ENCODE measurements at regions not wholly inside any gene's neighbourhood (a gene's known extent, or its start where the extent isn't known, plus 50 kb on each side); places are given as distances from the start of the nearest gene placed in this dataset.

- Histone ChIP-seq H3K27ac (no peak overlapping the region), H3K9me3 (no peaks in the 10 kb centered on the region), H3K4me3 (no peak overlapping the region), H3K36me3 (no peaks in the 10 kb centered on the region), H3K4me1 (ENCODE audit: control insufficient read depth in 1 of 2, low read depth in 2 of 2) (no peaks in the 10 kb centered on the region), H3K27me3 (replicated peaks; ENCODE audit: insufficient read depth) (no peaks in the 10 kb centered on the region)
- no peak for TF ChIP-seq CTCF (IDR thresholded peaks at IDR 0.05)
- ATAC-seq (ENCODE audit: insufficient number of reproducible peaks, low FRiP score, low read depth) (no peak), DNase-seq (ENCODE audit: low spot score) (no peak)
Measured at GRCh38 chr2:60219536-60219935, 333.9 kb downstream of the BCL11A start.

GRCh38 chr2:60216452-60216995, 336.9 kb downstream of the BCL11A start:
- Histone ChIP-seq H3K27me3 (replicated peaks; ENCODE audit: insufficient read depth) (no peaks in the 10 kb centered on the region), H3K9me3 (no peaks in the 10 kb centered on the region), H3K4me3 (no peak overlapping the region), H3K27ac (no peak overlapping the region), H3K36me3 (no peaks in the 10 kb centered on the region), H3K4me1 (ENCODE audit: control insufficient read depth in 1 of 2, low read depth in 2 of 2) (no peaks in the 10 kb centered on the region)
- ATAC-seq (ENCODE audit: insufficient number of reproducible peaks, low FRiP score, low read depth) (no peak), DNase-seq (ENCODE audit: low spot score) (no peak)
- no peak for TF ChIP-seq CTCF (IDR thresholded peaks at IDR 0.05)

- no peak for TF ChIP-seq CTCF (IDR thresholded peaks at IDR 0.05)
- Histone ChIP-seq H3K4me3 (no peak overlapping the region), H3K36me3 (no peaks in the 10 kb centered on the region), H3K9me3 (no peaks in the 10 kb centered on the region), H3K4me1 (ENCODE audit: control insufficient read depth in 1 of 2, low read depth in 2 of 2) (no peaks in the 10 kb centered on the region), H3K27me3 (replicated peaks; ENCODE audit: insufficient read depth) (no peaks in the 10 kb centered on the region), H3K27ac (no peak overlapping the region)
- DNase-seq (ENCODE audit: low spot score) (no peak), ATAC-seq (ENCODE audit: insufficient number of reproducible peaks, low FRiP score, low read depth) (no peak)
Measured at GRCh38 chr2:60215386-60215901, 338.0 kb downstream of the BCL11A start.

- H3K36me3 ChIP-seq: no peaks in the 10 kb centered on the region
- no peaks in the 10 kb centered on the region for H3K27me3 ChIP-seq (replicated peaks; ENCODE audit: insufficient read depth)
- H3K4me3 ChIP-seq: no peak overlapping the region
- no peak for ATAC-seq (ENCODE audit: insufficient number of reproducible peaks, low FRiP score, low read depth)
- no peak for DNase-seq (ENCODE audit: low spot score)
- H3K4me1 ChIP-seq (ENCODE audit: control insufficient read depth in 1 of 2, low read depth in 2 of 2): no peaks in the 10 kb centered on the region
- H3K9me3 ChIP-seq: no peaks in the 10 kb centered on the region
- no peak for TF ChIP-seq CTCF (IDR thresholded peaks at IDR 0.05)
- H3K27ac ChIP-seq: no peak overlapping the region
Measured at GRCh38 chr2:60214626-60214875, 338.9 kb downstream of the BCL11A start.

GRCh38 chr2:60213865-60214625, 339.4 kb downstream of the BCL11A start:
- Histone ChIP-seq H3K27me3 (replicated peaks; ENCODE audit: insufficient read depth) (no peaks in the 10 kb centered on the region), H3K4me1 (ENCODE audit: control insufficient read depth in 1 of 2, low read depth in 2 of 2) (no peaks in the 10 kb centered on the region), H3K27ac (no peak overlapping the region), H3K4me3 (no peak overlapping the region), H3K9me3 (no peaks in the 10 kb centered on the region), H3K36me3 (no peaks in the 10 kb centered on the region)
- ATAC-seq (ENCODE audit: insufficient number of reproducible peaks, low FRiP score, low read depth) (no peak), DNase-seq (ENCODE audit: low spot score) (no peak)
- TF ChIP-seq CTCF (IDR thresholded peaks at IDR 0.05): no peak
